ENCODE measurements at regions not wholly inside any gene's neighbourhood (a gene's known extent, or its start where the extent isn't known, plus 50 kb on each side); places are given as distances from the start of the nearest gene placed in this dataset.

DNA sequence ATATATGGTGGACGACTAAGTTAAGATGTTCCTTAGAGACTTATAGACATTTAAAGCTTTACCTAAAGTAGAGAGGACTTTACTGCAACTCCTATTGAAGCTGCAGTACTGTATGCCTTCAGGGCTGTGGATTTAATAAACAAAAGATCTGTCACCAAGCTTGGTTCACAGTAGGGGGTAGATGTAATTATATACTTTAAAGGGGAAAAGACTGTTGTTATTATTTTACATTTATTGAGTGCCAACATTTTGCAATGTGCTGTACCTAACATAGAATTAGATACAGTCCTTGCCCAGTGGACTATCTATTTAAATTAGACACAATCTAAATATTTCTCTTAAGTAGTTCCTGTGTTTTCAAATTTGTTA, 67.2 kb downstream of the SLIT2 start:
- intact Hi-C loops (cut with micrococcal nuclease; ENCODE audit: unreplicated experiment) = no loop called here
- Histone ChIP-seq H2AFZ (ENCODE audit: low read length) (no peak overlapping the region), H3K9me3 (ENCODE audit: low read length) (no peaks in the 10 kb centered on the region), H3K4me2 (ENCODE audit: low read length) (no peak overlapping the region), H3K27ac (ENCODE audit: low read depth, low read length, poor library complexity, severe bottlenecking) (no peak overlapping the region), H4K20me1 (ENCODE audit: insufficient read depth, low read length) (no peaks in the 10 kb centered on the region), H3K4me1 (ENCODE audit: insufficient read depth, low read length, poor library complexity, severe bottlenecking) (no peaks in the 10 kb centered on the region), H3K9me2 (ENCODE audit: insufficient read depth, low read length) (no peaks in the 10 kb centered on the region), H3K4me3 (ENCODE audit: low read depth, low read length, poor library complexity, severe bottlenecking) (no peak overlapping the region), H3K79me2 (ENCODE audit: insufficient read depth, low read depth, low read length) (no peaks in the 10 kb centered on the region), H3K36me3 (ENCODE audit: insufficient read depth, low read length) (no peaks in the 10 kb centered on the region)
- POLR2A ChIA-PET = interaction anchor here (0.6 kb wide), 1 partner anchor 559 kb away, joined by 3 read pairs; no protein-coding TSS in a partner anchor
- TF ChIP-seq, protein P1, sequence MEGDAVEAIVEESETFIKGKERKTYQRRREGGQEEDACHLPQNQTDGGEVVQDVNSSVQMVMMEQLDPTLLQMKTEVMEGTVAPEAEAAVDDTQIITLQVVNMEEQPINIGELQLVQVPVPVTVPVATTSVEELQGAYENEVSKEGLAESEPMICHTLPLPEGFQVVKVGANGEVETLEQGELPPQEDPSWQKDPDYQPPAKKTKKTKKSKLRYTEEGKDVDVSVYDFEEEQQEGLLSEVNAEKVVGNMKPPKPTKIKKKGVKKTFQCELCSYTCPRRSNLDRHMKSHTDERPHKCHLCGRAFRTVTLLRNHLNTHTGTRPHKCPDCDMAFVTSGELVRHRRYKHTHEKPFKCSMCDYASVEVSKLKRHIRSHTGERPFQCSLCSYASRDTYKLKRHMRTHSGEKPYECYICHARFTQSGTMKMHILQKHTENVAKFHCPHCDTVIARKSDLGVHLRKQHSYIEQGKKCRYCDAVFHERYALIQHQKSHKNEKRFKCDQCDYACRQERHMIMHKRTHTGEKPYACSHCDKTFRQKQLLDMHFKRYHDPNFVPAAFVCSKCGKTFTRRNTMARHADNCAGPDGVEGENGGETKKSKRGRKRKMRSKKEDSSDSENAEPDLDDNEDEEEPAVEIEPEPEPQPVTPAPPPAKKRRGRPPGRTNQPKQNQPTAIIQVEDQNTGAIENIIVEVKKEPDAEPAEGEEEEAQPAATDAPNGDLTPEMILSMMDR (conservative IDR thresholded peaks at IDR 0.05; ENCODE audit: low read length) = no peak
- no peak for TF ChIP-seq EZH2phosphoT487 (IDR thresholded peaks at IDR 0.05; ENCODE audit: borderline replicate concordance, low read depth, low read length)
- no peak for DNase-seq (ENCODE audit: low spot score)
- BruUV-seq (replicated peaks) = no TSS peak
- CTCF ChIA-PET (ENCODE audit: unreplicated experiment) = no interaction called here

DNA sequence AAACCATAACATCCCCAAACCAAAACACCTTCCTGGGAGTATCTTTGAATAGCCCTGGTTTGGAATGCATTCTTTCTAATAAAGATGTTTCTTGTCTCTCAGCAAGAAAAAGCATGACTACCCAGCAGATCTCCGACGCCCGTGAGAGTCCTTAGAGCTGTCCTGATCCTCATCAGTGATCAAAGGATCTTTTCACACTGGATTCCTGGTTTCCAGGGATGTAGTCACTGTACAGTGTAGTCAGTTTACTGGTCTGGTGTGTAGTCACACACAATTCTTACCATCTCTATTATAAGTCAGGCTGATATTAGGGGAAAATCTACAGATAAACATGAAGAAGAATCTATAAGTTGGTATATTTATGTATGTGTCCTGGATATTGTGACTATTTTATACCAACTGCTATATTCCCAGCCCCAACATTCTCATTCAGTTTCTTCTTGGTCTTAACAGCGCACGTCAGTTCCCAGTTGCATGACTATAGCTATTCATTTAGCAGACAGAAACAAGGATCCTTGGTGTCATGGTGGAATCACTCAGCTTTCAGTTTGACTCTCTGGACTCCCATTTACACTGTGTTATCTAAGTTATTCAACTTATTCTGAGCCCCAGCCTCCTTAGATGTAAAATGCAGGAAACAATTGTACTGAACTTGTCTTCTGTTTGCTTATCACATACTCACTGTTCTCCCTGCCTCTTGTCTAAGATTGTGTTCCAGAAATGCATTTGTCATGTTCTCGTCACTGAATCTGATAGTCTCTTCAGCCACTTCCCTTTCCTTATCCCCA, 68.3 kb downstream of the SLIT2 start:
- H3K4me3 ChIP-seq (ENCODE audit: low read depth, low read length, poor library complexity, severe bottlenecking) = no peak overlapping the region
- intact Hi-C loops (cut with micrococcal nuclease; ENCODE audit: unreplicated experiment) = no loop called here
- CTCF ChIA-PET (ENCODE audit: unreplicated experiment) = no interaction called here
- POLR2A ChIA-PET = interaction anchor here (0.7 kb wide), 1 partner anchor 792 kb away, joined by 3 read pairs; no protein-coding TSS in a partner anchor
- no peaks in the 10 kb centered on the region for H4K20me1 ChIP-seq (ENCODE audit: insufficient read depth, low read length)
- no peak for TF ChIP-seq EZH2phosphoT487 (IDR thresholded peaks at IDR 0.05; ENCODE audit: borderline replicate concordance, low read depth, low read length)
- TF ChIP-seq, protein P1 (conservative IDR thresholded peaks at IDR 0.05; ENCODE audit: low read length) = no peak
- H3K79me2 ChIP-seq (ENCODE audit: insufficient read depth, low read depth, low read length) = no peaks in the 10 kb centered on the region
- no peaks in the 10 kb centered on the region for H3K4me1 ChIP-seq (ENCODE audit: insufficient read depth, low read length, poor library complexity, severe bottlenecking)
- H3K9me3 ChIP-seq (ENCODE audit: low read length) = no peaks in the 10 kb centered on the region
- no peaks in the 10 kb centered on the region for H3K9me2 ChIP-seq (ENCODE audit: insufficient read depth, low read length)
- no TSS peak for BruUV-seq (replicated peaks)
- DNase-seq (ENCODE audit: low spot score) = no peak
- H3K36me3 ChIP-seq (ENCODE audit: insufficient read depth, low read length) = no peaks in the 10 kb centered on the region
- H3K27ac ChIP-seq (ENCODE audit: low read depth, low read length, poor library complexity, severe bottlenecking) = no peak overlapping the region
- H2AFZ ChIP-seq (ENCODE audit: low read length) = no peak overlapping the region
- H3K4me2 ChIP-seq (ENCODE audit: low read length) = no peak overlapping the region

DNA sequence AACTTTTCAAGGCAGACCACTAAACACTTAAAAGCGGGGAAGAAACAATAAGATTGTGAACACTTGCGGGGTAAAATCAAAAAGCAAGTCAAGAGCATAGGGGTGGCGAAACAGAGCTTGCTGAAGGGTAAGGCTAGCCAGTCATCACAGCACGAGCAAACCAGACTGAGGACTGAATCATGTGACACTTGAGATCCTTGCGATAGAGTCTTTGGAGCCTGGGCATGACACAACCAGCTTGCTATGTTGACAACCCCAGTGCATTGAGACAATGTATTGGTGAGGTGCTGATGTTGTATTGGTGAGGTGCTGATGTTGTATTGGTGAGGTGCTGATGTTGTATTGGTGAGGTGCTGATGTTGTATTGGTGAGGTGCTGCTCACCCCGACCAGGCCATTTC, 72.3 kb downstream of the SLIT2 start:
- no peaks in the 10 kb centered on the region for H3K9me2 ChIP-seq (ENCODE audit: insufficient read depth, low read length)
- H3K27ac ChIP-seq (ENCODE audit: low read depth, low read length, poor library complexity, severe bottlenecking) = no peak overlapping the region
- no peak overlapping the region for H2AFZ ChIP-seq (ENCODE audit: low read length)
- CTCF ChIA-PET (ENCODE audit: unreplicated experiment) = no interaction called here
- intact Hi-C loops (cut with micrococcal nuclease; ENCODE audit: unreplicated experiment) = no loop called here
- no peak for DNase-seq (ENCODE audit: low spot score)
- H4K20me1 ChIP-seq (ENCODE audit: insufficient read depth, low read length) = no peaks in the 10 kb centered on the region
- no peaks in the 10 kb centered on the region for H3K9me3 ChIP-seq (ENCODE audit: low read length)
- no peak for TF ChIP-seq EZH2phosphoT487 (IDR thresholded peaks at IDR 0.05; ENCODE audit: borderline replicate concordance, low read depth, low read length)
- TF ChIP-seq, protein P1 (conservative IDR thresholded peaks at IDR 0.05; ENCODE audit: low read length) = no peak
- no peak overlapping the region for H3K4me3 ChIP-seq (ENCODE audit: low read depth, low read length, poor library complexity, severe bottlenecking)
- H3K79me2 ChIP-seq (ENCODE audit: insufficient read depth, low read depth, low read length) = no peaks in the 10 kb centered on the region
- POLR2A ChIA-PET = interaction anchor here (0.6 to 0.7 kb wide), 2 partner anchors 8 to 776 kb away, joined by 3 read pairs; no protein-coding TSS in a partner anchor
- BruUV-seq (replicated peaks) = no TSS peak
- no peaks in the 10 kb centered on the region for H3K4me1 ChIP-seq (ENCODE audit: insufficient read depth, low read length, poor library complexity, severe bottlenecking)
- no peak overlapping the region for H3K4me2 ChIP-seq (ENCODE audit: low read length)
- no peaks in the 10 kb centered on the region for H3K36me3 ChIP-seq (ENCODE audit: insufficient read depth, low read length)

Measured in OCI-LY7 (cell line).